Neural progenitor cell (in vitro differentiated cells): ENCODE measurements at regions not wholly inside any gene's neighbourhood (a gene's known extent, or its start where the extent isn't known, plus 50 kb on each side); places are given as distances from the start of the nearest gene placed in this dataset.

Source experiments
- DNase-seq: peaks from one replicate; pipeline ENCODE4 v3.0.0-alpha.2; 2016; ENCODE audit warnings: low spot score
- H2AFZ ChIP-seq: fragments of 200-600 bp; sonication (generic); replicated peaks from 2 replicates; pipeline ENCODE4 v1.6.1; 2016; ENCODE audit warnings: antibody characterized with exemption
- H3F3A ChIP-seq: fragments of 200-600 bp; sonication (generic); 2 replicates; pipeline ENCODE4 v1.6.1; 2016; ENCODE audit warnings: antibody characterized with exemption, low read depth
- H3K27ac ChIP-seq: fragments of 200-600 bp; sonication (generic); 2 replicates; pipeline ENCODE4 v1.5.1; 2016; ENCODE audit warnings: mild to moderate bottlenecking
- H3K27me3 ChIP-seq: fragments of 200-600 bp; sonication (generic); 2 replicates; pipeline ENCODE4 v1.6.1; 2016; ENCODE audit warnings: mild to moderate bottlenecking, moderate library complexity
- H3K36me3 ChIP-seq: fragments of 200-600 bp; sonication (generic); 2 replicates; pipeline ENCODE4 v1.5.1; 2016
- H3K4me1 ChIP-seq: fragments of 200-600 bp; sonication (generic); 2 replicates; pipeline ENCODE4 v1.6.1; 2016; ENCODE audit warnings: mixed run types
- H3K4me2 ChIP-seq: fragments of 200-600 bp; sonication (generic); 2 replicates; pipeline ENCODE4 v1.6.1; 2016
- H3K4me3 ChIP-seq: fragments of 200-600 bp; sonication (generic); 2 replicates; pipeline ENCODE4 v1.5.1; 2016
- H3K79me2 ChIP-seq: fragments of 200-600 bp; sonication (generic); 2 replicates; pipeline ENCODE4 v1.6.1; 2016; ENCODE audit warnings: low read depth
- H3K9ac ChIP-seq: fragments of 200-600 bp; sonication (generic); 2 replicates; pipeline ENCODE4 v1.6.1; 2016
- H3K9me3 ChIP-seq: fragments of 200-600 bp; sonication (generic); 2 replicates; pipeline ENCODE4 v1.5.1; 2016; ENCODE audit warnings: low read depth
- H4K20me1 ChIP-seq: fragments of 200-600 bp; sonication (generic); 2 replicates; pipeline ENCODE4 v1.6.1; 2016; ENCODE audit warnings: low read depth
- H3K27ac Mint-ChIP-seq: 3 replicates; pipeline ENCODE4 v1.8.0; 2021; ENCODE audit warnings: mixed read lengths
- H3K27me3 Mint-ChIP-seq: 2 replicates; pipeline ENCODE4 v1.8.0; 2022; ENCODE audit warnings: low read depth, mild to moderate bottlenecking, inconsistent platforms, moderate library complexity, mixed read lengths; ENCODE audit not compliant: insufficient read depth
- H3K36me3 Mint-ChIP-seq: 3 replicates; pipeline ENCODE4 v1.8.0; 2021; ENCODE audit warnings: mixed read lengths
- H3K4me1 Mint-ChIP-seq: 3 replicates; pipeline ENCODE4 v1.8.0; 2021; ENCODE audit warnings: mixed read lengths
- H3K4me3 Mint-ChIP-seq: 3 replicates; pipeline ENCODE4 v1.8.0; 2021; ENCODE audit warnings: mild to moderate bottlenecking, moderate library complexity, mixed read lengths
- H3K9me3 Mint-ChIP-seq: 3 replicates; pipeline ENCODE4 v1.8.0; 2020; ENCODE audit warnings: mixed read lengths
- CTCF ChIP-seq: fragments of 200-600 bp; sonication (generic); IDR thresholded peaks from 2 replicates; pipeline ENCODE4 v1.5.1; 2017; ENCODE audit warnings: antibody characterized with exemption, mild to moderate bottlenecking
- EZH2 ChIP-seq: fragments of 200-600 bp; sonication (generic); IDR thresholded peaks from 2 replicates; pipeline ENCODE4 v1.6.1; 2017; ENCODE audit warnings: antibody characterized with exemption, mild to moderate bottlenecking, moderate library complexity
- EZH2phosphoT487 ChIP-seq: fragments of 200-600 bp; sonication (generic); IDR thresholded peaks from 2 replicates; pipeline ENCODE4 v1.6.1; 2017; ENCODE audit warnings: antibody characterized with exemption

- Histone ChIP-seq H3K4me3 (no peak overlapping the region), H3K27ac (no peak overlapping the region), H3K4me1 (no peaks in the 10 kb centered on the region), H3K4me2 (no peak overlapping the region), H4K20me1 (no peaks in the 10 kb centered on the region), H3K9me3 (no peaks in the 10 kb centered on the region), H2AFZ (no peak overlapping the region), H3K27me3 (no peaks in the 10 kb centered on the region), H3K79me2 (no peaks in the 10 kb centered on the region), H3K9ac (no peak overlapping the region), H3K36me3 (no peaks in the 10 kb centered on the region), H3F3A (no peaks in the 10 kb centered on the region)
- DNase-seq: no peak
- TF ChIP-seq EZH2phosphoT487 (no peak), EZH2 (no peak), CTCF (no peak)
- Mint-ChIP-seq H3K4me3 (no peak overlapping the region), H3K27ac (no peak overlapping the region), H3K36me3 (no peaks in the 10 kb centered on the region), H3K27me3 (no peaks in the 10 kb centered on the region), H3K4me1 (no peaks in the 10 kb centered on the region), H3K9me3 (no peaks in the 10 kb centered on the region)
Observed at GRCh38 chr4:10381146-10381545, 76.1 kb downstream of the ZNF518B start.

GRCh38 chr4:10380735-10381134 lies 76.5 kb downstream of the ZNF518B start:
- H3K27ac Mint-ChIP-seq: no peak overlapping the region
- H3K27me3 Mint-ChIP-seq: no peaks in the 10 kb centered on the region
- Histone ChIP-seq H3K4me2 (no peak overlapping the region), H3K27ac (no peak overlapping the region), H2AFZ (no peak overlapping the region), H3K4me1 (no peaks in the 10 kb centered on the region), H3K36me3 (no peaks in the 10 kb centered on the region), H3K27me3 (no peaks in the 10 kb centered on the region), H3K79me2 (no peaks in the 10 kb centered on the region), H4K20me1 (no peaks in the 10 kb centered on the region), H3K9me3 (no peaks in the 10 kb centered on the region), H3K4me3 (no peak overlapping the region), H3K9ac (no peak overlapping the region), H3F3A (no peaks in the 10 kb centered on the region)
- TF ChIP-seq CTCF (no peak), EZH2 (no peak), EZH2phosphoT487 (no peak)
- H3K4me3 Mint-ChIP-seq: no peak overlapping the region
- H3K9me3 Mint-ChIP-seq: no peaks in the 10 kb centered on the region
- DNase-seq: no peak
- no peaks in the 10 kb centered on the region for H3K4me1 Mint-ChIP-seq
- no peaks in the 10 kb centered on the region for H3K36me3 Mint-ChIP-seq

- no peaks in the 10 kb centered on the region for H3K79me2 ChIP-seq
- H3K27me3 ChIP-seq: no peaks in the 10 kb centered on the region
- peak; percentile 3 for DNase-seq
- Mint-ChIP-seq H3K4me1 (no peaks in the 10 kb centered on the region), H3K36me3 (no peaks in the 10 kb centered on the region), H3K4me3 (no peak overlapping the region), H3K9me3 (no peaks in the 10 kb centered on the region), H3K27me3 (peaks cover 1% of the 10 kb centered on the region), H3K27ac (no peak overlapping the region)
- TF ChIP-seq EZH2phosphoT487 (no peak), CTCF (no peak), EZH2 (no peak)
- no peak overlapping the region for H3K4me3 ChIP-seq
- no peaks in the 10 kb centered on the region for H4K20me1 ChIP-seq
- H3K4me2 ChIP-seq: no peak overlapping the region
- no peaks in the 10 kb centered on the region for H3K36me3 ChIP-seq
- H3K9ac ChIP-seq: no peak overlapping the region
- no peaks in the 10 kb centered on the region for H3K4me1 ChIP-seq
- H3K9me3 ChIP-seq: no peaks in the 10 kb centered on the region
- H3K27ac ChIP-seq: no peak overlapping the region
- H3F3A ChIP-seq: no peaks in the 10 kb centered on the region
- H2AFZ ChIP-seq: no peak overlapping the region
Observed at GRCh38 chr4:10371869-10372471, 85.3 kb downstream of the ZNF518B start.
